BLaER1 (cell line): ENCODE measurements at regions not wholly inside any gene's neighbourhood (a gene's known extent, or its start where the extent isn't known, plus 50 kb on each side); places are given as distances from the start of the nearest gene placed in this dataset.

Source experiments
- H3K27ac ChIP-seq: shearing (Covaris generic); formaldehyde crosslinking; 2 replicates; pipeline ENCODE4 v1.8.1; 2022
- H3K27me3 ChIP-seq: shearing (Covaris generic); formaldehyde crosslinking; 2 replicates; pipeline ENCODE4 v1.8.1; 2022
- H3K36me3 ChIP-seq: shearing (Covaris generic); formaldehyde crosslinking; 2 replicates; pipeline ENCODE4 v1.8.1; 2022
- H3K4me1 ChIP-seq: shearing (Covaris generic); formaldehyde crosslinking; 2 replicates; pipeline ENCODE4 v1.8.1; 2022
- H3K4me2 ChIP-seq: shearing (Covaris generic); formaldehyde crosslinking; 2 replicates; pipeline ENCODE4 v1.8.1; 2022
- H3K4me3 ChIP-seq: shearing (Covaris generic); formaldehyde crosslinking; 2 replicates; pipeline ENCODE4 v1.8.1; 2022
- H3K9ac ChIP-seq: shearing (Covaris generic); formaldehyde crosslinking; 2 replicates; pipeline ENCODE4 v1.8.1; 2022
- H3K9me3 ChIP-seq: shearing (Covaris generic); formaldehyde crosslinking; 2 replicates; pipeline ENCODE4 v1.8.1; 2022
- H4K20me1 ChIP-seq: shearing (Covaris generic); formaldehyde crosslinking; 2 replicates; pipeline ENCODE4 v1.8.1; 2022
- Cebpa-rat ChIP-seq: shearing (Covaris generic); IDR thresholded peaks from 2 replicates; pipeline ENCODE4 v1.8.1; 2022

GRCh38 chr6:14834851-14835530 lies 410.9 kb upstream of the JARID2 start:
- Histone ChIP-seq H3K4me3 (no peak overlapping the region), H4K20me1 (no peaks in the 10 kb centered on the region), H3K36me3 (no peaks in the 10 kb centered on the region), H3K9ac (no peak overlapping the region), H3K27ac (no peak overlapping the region), H3K9me3 (no peaks in the 10 kb centered on the region), H3K4me1 (peaks cover 4% of the 10 kb centered on the region; the same call in 1 of the 2 replicates), H3K4me2 (no peak overlapping the region), H3K27me3 (no peaks in the 10 kb centered on the region)
- TF ChIP-seq Cebpa-rat: no peak

GRCh38 chr6:14837435-14837834 lies 408.4 kb upstream of the JARID2 start:
- peaks cover 4% of the 10 kb centered on the region; the same call in 1 of the 2 replicates for H3K4me1 ChIP-seq
- no peak overlapping the region for H3K27ac ChIP-seq
- H3K4me3 ChIP-seq: no peak overlapping the region
- H4K20me1 ChIP-seq: no peaks in the 10 kb centered on the region
- no peaks in the 10 kb centered on the region for H3K36me3 ChIP-seq
- no peak overlapping the region for H3K9ac ChIP-seq
- no peaks in the 10 kb centered on the region for H3K27me3 ChIP-seq
- no peaks in the 10 kb centered on the region for H3K9me3 ChIP-seq
- no peak overlapping the region for H3K4me2 ChIP-seq
- TF ChIP-seq Cebpa-rat: no peak

GRCh38 chr6:14838133-14838583 lies 407.7 kb upstream of the JARID2 start:
- Histone ChIP-seq H3K4me2 (no peak overlapping the region), H3K4me1 (peaks cover 4% of the 10 kb centered on the region; the same call in 1 of the 2 replicates), H3K36me3 (no peaks in the 10 kb centered on the region), H4K20me1 (no peaks in the 10 kb centered on the region), H3K27ac (no peak overlapping the region), H3K9me3 (no peaks in the 10 kb centered on the region), H3K27me3 (no peaks in the 10 kb centered on the region), H3K4me3 (no peak overlapping the region), H3K9ac (no peak overlapping the region)
- no peak for TF ChIP-seq Cebpa-rat

- TF ChIP-seq Cebpa-rat: no peak
- no peaks in the 10 kb centered on the region for H3K27me3 ChIP-seq
Measured at GRCh38 chr6:14841901-14842421, 403.9 kb upstream of the JARID2 start.

GRCh38 chr6:14844411-14844810 lies 401.5 kb upstream of the JARID2 start:
- Histone ChIP-seq H3K4me1 (no peaks in the 10 kb centered on the region), H4K20me1 (no peaks in the 10 kb centered on the region), H3K4me2 (no peak overlapping the region), H3K36me3 (no peaks in the 10 kb centered on the region), H3K9me3 (0 out of 2 replicates have a peak, but pooled peaks cover 5% of the 10 kb centered on the region), H3K9ac (no peak overlapping the region), H3K4me3 (no peak overlapping the region), H3K27ac (no peak overlapping the region), H3K27me3 (no peaks in the 10 kb centered on the region)
- TF ChIP-seq Cebpa-rat: no peak

More at GRCh38 chr6:14841901-14842421, 403.9 kb upstream of the JARID2 start:
- Histone ChIP-seq H3K4me3 (no peak overlapping the region), H3K4me1 (peaks cover 3% of the 10 kb centered on the region; the same call in 1 of the 2 replicates), H3K4me2 (no peak overlapping the region), H3K9me3 (0 out of 2 replicates have a peak, but pooled peaks cover 5% of the 10 kb centered on the region), H3K9ac (no peak overlapping the region), H3K27ac (no peak overlapping the region), H3K36me3 (no peaks in the 10 kb centered on the region), H4K20me1 (no peaks in the 10 kb centered on the region)

- Histone ChIP-seq H3K4me1 (no peaks in the 10 kb centered on the region), H4K20me1 (no peaks in the 10 kb centered on the region), H3K36me3 (no peaks in the 10 kb centered on the region), H3K27me3 (no peaks in the 10 kb centered on the region), H3K4me3 (no peak overlapping the region), H3K4me2 (no peak overlapping the region), H3K27ac (no peak overlapping the region), H3K9me3 (0 out of 2 replicates have a peak, but pooled peaks cover 5% of the 10 kb centered on the region), H3K9ac (no peak overlapping the region)
- TF ChIP-seq Cebpa-rat: no peak
Measured at GRCh38 chr6:14848019-14848418, 397.9 kb upstream of the JARID2 start.

GRCh38 chr6:14849185-14849584 lies 396.7 kb upstream of the JARID2 start:
- H3K9ac ChIP-seq: no peak overlapping the region
- no peaks in the 10 kb centered on the region for H4K20me1 ChIP-seq
- no peaks in the 10 kb centered on the region for H3K27me3 ChIP-seq
- H3K27ac ChIP-seq: no peak overlapping the region
- H3K4me1 ChIP-seq: no peaks in the 10 kb centered on the region
- no peak overlapping the region for H3K4me2 ChIP-seq
- H3K4me3 ChIP-seq: no peak overlapping the region
- TF ChIP-seq Cebpa-rat: no peak
- H3K9me3 ChIP-seq: 0 out of 2 replicates have a peak, but pooled peaks cover 4% of the 10 kb centered on the region
- no peaks in the 10 kb centered on the region for H3K36me3 ChIP-seq

- Histone ChIP-seq H4K20me1 (no peaks in the 10 kb centered on the region), H3K9ac (no peak overlapping the region), H3K36me3 (no peaks in the 10 kb centered on the region), H3K4me3 (no peak overlapping the region), H3K27me3 (no peaks in the 10 kb centered on the region), H3K27ac (no peak overlapping the region), H3K4me2 (no peak overlapping the region), H3K9me3 (no peaks in the 10 kb centered on the region), H3K4me1 (no peaks in the 10 kb centered on the region)
- TF ChIP-seq Cebpa-rat: no peak
Measured at GRCh38 chr6:14851281-14851680, 394.6 kb upstream of the JARID2 start.

- Histone ChIP-seq H3K9me3 (no peaks in the 10 kb centered on the region), H3K4me2 (no peak overlapping the region), H3K36me3 (no peaks in the 10 kb centered on the region), H3K4me3 (no peak overlapping the region), H3K9ac (no peak overlapping the region), H3K27me3 (no peaks in the 10 kb centered on the region), H3K27ac (no peak overlapping the region), H3K4me1 (no peaks in the 10 kb centered on the region), H4K20me1 (no peaks in the 10 kb centered on the region)
- TF ChIP-seq Cebpa-rat: no peak
Measured at GRCh38 chr6:14852375-14852774, 393.5 kb upstream of the JARID2 start.

GRCh38 chr6:14856177-14856576 lies 389.7 kb upstream of the JARID2 start:
- TF ChIP-seq Cebpa-rat: no peak
- no peaks in the 10 kb centered on the region for H3K9me3 ChIP-seq

More at GRCh38 chr6:14856177-14856576, 389.7 kb upstream of the JARID2 start:
- Histone ChIP-seq H3K36me3 (no peaks in the 10 kb centered on the region), H4K20me1 (no peaks in the 10 kb centered on the region), H3K9ac (no peak overlapping the region), H3K4me1 (peaks cover 17% of the 10 kb centered on the region), H3K4me3 (no peak overlapping the region), H3K27me3 (no peaks in the 10 kb centered on the region), H3K27ac (no peak overlapping the region), H3K4me2 (no peak overlapping the region)
